HG03135 (cell line): ENCODE measurements at regions not wholly inside any gene's neighbourhood (a gene's known extent, or its start where the extent isn't known, plus 50 kb on each side); places are given as distances from the start of the nearest gene placed in this dataset.
"Not testable (repeated sequence)": the region's sequence is repeated elsewhere in the genome, so short reads cannot be mapped to it uniquely, and the experiment has no call there.

ENCODE experiments used
- ATAC-seq: cut with Tn5 transposase; IDR thresholded peaks from one replicate; pipeline ENCODE4 v1.9.1; 2021; ENCODE audit warnings: mild to moderate bottlenecking, moderate library complexity; ENCODE audit not compliant: unreplicated experiment

DNA sequence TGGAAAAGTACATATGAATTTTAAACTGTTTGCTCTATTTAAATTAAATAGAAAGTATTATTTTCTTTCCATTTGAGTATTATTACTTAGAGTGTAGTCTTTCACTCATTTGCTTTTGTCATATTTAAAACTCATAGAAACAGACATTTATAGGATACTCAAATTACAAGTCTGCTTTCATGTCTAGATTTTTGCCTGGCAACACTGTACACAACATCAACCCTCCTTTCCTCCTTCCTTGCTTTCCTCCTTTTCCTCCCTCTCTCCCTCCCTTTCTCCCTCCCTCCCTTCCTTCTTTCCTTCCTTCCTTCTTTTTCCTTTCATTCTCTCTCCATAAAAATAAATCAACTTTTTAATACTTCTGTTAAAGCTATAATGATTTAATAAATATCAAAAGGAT is 2361.2 kb downstream of the ARAP2 start:
- no peak for ATAC-seq

DNA sequence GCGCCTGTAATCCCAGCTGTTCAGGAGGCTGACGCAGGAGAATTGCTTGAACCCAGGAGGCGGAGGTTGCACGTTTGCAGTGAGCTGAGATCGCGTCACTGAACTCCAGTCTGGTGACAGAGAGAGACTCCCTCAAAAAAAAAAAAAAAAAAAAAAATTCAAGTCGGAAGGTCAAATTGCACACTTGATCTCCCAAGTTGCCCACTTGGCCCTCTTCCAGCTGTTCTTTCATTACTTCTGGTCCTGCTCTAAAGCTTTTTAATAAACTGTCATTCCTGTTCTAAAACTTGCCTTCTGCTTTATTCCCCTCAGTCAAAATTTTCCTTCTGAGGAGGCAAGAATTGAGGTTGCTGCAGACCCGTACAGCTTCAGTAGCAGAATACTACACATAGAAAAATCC is 2358.0 kb downstream of the ARAP2 start:
- ATAC-seq = no peak

DNA sequence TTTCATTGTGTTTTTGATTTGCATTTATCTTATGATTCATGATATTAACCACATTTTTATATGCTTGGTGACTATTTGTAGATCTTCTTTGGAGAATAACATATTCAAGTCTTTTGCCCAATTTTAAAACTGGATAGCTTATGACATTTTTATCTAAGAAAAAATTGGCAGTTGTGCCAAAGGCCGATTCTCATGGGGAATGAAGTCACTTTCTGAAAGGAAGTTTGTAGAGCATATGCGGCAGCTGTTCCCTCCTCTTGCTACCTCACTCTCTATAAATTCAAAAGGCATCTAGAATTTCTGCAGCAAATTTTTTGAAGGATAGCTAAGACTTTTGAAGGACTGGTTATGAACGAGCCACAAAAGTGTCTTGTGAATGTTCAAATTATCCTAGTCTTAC is 2353.5 kb downstream of the ARAP2 start:
- no peak for ATAC-seq

DNA sequence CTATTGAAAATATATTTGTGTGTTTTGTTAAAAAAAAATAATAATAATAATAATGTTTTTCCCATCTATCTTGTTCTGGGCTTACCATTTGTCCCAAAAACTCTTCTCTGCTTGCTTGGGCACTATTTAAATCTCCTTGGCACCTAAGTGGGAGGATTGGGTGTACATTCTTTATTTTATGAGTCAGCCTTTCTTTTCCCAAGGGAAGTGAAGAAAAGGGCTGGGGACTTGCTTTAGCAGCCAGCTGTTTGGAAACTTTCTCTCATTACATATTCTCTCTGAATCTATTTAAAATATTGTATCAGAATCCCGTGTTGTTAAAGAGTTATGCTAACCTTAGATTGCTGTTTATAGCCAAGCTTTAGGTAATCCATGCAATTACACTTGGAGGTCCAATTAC is 2332.4 kb downstream of the ARAP2 start:
- ATAC-seq = no peak

DNA sequence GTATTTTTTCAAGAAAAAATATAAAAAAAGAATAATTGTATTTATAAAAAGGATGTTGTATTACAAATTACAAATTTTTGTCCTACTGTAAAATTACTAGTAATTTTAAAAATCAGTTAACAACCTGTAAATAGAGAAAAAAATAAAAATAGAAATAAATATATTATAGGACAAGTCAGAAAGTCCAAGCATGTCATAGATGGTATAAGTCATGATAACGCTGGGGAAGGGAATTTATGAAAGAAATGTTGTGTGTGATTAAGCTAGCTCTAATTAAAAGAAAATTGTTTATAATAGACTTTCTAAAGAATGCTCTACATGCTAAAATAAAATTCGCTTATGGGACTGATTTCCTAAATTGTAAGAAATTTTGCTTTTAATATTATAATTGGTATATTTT is 2329.9 kb downstream of the ARAP2 start:
- no peak for ATAC-seq

DNA sequence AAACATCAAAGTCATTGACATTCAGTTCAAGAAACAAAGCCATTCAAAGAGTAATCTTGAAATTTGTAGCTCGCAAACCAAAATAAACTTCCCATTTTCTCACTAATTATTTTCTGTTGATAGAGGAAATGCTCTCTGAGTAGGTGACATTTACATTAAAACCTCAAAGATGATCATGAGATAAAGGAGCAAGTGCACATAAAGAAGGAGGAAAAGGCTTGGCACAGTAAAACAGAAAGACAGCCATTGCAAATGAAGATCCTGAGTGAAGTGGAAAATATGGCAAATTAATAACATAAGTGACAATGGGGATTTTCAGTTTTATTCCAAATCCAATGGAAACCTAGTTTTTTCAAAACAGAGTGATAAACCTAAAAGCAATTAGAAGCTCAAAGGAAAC is 2320.8 kb downstream of the ARAP2 start:
- no peak for ATAC-seq

DNA sequence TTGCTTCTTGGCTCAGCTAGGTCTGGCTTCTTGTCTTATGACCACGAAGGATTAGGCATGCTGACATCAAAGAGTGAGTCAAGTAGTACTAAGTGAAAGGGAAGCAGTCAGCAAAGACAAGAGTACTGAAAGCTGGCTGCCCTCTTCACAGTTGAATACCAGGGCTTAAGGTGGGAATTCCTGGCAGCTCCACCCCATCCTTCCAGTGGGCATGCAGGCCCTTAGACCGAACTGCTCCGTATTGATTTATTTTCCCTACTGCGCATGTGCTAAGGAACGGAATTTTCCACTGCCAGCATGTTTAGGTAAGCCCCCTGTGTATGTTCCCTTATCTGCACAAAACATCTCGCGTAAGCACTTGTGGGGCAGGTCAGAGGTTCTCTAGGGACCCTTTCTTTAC is 2320.1 kb downstream of the ARAP2 start:
- no peak for ATAC-seq

DNA sequence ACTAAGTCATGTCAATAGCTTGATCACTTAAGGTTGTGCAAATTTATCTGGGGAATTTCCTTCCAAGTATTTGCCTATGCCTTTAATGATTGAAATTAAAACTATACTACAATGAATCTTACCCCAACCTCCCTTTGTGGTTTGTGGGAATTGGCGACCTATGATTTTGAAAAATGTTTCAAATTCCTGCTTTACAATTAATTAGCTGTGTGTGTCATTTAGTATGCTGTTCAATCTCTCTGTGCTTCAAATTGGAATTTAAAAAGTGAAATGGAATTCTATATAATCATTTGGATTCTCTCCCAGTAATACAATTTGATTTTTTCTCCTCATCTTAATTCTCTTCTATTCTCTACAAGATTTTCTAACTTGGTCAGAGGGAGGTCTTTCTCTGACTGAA is 2319.5 kb downstream of the ARAP2 start:
- no peak for ATAC-seq

DNA sequence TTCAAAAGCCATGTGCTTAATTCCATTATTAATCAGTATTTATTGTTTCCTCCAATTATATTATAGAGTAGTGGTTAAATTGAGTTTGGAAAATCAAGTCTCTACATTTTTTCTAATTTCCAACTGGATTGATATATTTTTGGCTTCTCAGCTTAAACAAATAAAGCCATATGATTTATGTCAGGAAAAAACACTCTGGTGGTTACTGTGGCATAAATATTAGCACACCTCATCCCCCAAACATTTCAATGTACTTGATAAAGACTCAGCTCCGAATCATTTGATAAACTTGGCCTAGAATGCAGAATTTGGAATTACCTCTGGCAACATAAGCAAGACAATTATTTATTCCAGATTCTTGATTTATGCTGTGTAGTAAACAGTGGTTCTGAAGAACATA is 2313.8 kb downstream of the ARAP2 start:
- no peak for ATAC-seq

DNA sequence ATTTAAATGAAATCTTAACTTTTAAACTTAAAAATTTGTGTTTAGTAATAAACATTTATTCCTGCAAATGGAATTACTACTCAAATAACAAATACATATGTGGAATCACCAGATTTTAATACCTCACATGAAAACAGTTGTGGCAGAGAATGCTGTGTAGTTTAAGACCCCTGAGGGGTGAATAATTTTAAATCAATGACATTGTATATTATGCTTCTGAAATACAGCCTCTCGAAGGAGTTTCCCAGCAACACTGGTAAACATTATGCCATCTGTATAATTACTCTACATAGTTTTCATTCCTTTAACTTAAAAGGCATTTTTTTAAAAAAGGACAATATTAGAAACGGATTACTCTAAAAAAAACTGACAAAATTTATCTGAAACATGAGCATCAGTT is 2313.3 kb downstream of the ARAP2 start:
- ATAC-seq = no peak

DNA sequence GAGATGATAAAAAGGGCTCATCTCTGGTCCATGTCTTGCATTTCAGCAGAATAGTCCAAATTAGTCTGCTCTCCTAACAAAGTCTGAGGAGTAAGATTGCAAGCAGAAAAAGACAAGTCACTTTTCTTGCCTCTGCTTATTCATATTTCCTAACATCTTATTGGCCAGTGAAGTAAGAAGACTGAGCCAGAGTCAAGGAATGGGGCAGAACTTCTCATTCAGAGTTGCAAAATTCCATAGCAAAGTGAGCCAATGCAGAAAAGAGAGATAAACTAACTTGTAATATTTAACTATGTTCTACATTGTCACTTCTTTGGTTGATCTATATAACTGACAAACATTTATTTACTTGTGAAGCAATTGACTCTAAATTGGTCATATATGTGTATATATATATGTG is 2304.0 kb downstream of the ARAP2 start:
- no peak for ATAC-seq

DNA sequence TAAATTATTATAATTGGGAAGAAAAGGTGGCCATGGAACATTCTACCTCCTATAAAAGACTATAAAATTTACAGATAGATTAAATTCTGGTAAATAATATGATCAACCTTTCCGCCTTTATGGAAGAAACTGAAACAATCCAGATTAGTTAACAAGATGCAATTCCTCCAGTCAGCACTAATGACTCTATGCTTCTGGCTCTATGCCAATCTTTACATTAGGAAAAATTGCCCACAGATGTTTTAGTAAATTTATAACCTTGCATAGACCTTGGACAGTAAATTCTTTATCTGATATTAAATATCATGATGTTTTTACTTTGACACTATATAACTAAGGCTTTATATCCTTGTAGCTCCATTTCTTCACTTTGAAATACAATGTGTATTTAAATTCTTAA is 2302.5 kb downstream of the ARAP2 start:
- ATAC-seq = no peak

DNA sequence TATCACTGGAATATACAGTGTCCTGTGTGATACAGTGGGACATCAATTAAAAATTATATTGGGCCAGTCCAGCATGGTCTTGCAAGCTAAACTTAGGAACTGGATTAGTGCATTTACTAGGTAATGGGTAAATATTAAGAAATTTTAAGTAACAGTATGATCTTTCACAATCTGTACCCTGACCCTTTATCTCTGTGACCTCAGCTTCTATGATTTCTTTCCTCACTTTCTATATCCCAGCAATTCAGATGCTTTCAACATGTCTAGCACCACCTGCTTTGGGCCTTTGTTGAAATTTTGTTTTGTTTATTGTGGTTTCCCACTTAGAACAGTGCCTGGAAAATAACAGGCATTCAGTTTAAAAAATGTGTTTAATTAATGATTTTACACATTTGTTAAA is 2295.4 kb downstream of the ARAP2 start:
- ATAC-seq = no peak

DNA sequence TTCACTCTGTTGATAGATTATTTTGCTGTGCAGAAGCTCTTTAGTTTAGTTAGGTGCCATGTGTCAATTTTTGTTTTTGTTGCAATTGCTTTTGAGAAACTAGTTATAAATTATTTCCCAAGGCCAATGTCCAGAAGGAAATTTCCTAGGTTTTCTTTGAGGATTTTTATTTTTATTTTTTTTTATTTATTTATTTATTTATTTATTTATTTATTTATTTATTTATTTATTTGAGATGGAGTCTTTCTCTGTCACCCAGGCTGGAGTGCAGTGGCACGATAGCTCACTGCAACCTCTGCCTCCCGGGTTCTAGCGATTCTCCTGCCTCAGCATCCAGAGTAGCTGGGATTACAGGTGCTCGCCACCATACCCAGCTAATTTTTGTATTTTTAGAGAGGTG is 2290.5 kb downstream of the ARAP2 start:
- not testable (repeated sequence) for ATAC-seq

DNA sequence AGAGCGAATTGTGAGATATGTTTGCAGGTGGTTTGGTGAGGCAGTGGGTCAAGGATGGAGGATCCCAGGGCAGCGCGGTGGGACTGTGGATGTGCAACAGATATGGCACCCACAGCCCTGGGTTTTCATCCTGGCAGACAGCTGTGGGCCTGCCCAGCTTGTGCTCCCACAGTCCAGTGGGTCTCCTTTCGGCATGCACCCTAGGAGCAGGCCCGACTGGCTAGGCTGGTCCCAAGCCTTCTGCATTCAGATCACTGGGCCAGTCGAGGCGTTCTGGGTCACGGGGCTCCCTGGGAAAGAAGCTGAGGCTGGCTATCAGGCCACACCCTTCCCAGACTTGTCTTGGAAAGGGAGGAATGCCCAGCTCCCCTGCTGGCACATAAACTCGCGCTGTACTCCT is 2289.6 kb downstream of the ARAP2 start:
- no peak for ATAC-seq

DNA sequence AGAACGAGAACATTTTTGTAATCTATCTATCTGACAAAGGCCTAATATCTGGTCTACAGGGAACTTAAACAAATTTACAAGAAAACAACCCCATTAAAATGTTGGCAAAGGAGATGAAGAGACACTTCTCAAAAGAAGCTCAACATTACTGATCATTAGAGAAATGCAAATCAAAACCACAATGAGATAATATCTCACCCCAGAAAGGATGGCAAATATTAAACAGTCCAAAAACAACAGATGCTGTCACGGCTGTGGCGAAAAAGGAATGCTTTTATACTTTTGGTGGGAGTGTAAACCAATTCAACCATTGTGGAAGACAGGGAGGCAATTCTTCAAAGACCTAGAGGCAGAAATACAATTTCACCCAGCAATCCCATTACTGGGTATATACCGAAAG is 2284.8 kb downstream of the ARAP2 start:
- ATAC-seq = no peak

DNA sequence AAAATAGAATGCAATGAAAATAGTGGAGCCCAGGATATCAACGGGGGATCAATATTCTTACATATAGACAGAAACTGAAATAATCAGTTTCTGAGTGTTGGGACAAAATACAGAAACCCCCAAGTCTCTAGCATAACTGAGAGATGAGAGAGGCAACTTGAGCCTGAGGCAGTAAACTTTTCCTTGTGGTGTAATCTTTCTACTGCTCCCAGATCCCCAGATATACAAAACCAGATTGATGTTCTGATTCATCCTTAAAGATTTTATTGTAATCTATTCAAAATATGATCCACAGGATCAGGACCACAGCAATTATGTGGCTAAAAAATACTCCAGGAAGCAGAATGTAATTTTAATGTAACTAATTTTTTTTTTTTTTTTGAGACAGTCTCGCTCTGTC is 2282.6 kb downstream of the ARAP2 start:
- no peak for ATAC-seq

DNA sequence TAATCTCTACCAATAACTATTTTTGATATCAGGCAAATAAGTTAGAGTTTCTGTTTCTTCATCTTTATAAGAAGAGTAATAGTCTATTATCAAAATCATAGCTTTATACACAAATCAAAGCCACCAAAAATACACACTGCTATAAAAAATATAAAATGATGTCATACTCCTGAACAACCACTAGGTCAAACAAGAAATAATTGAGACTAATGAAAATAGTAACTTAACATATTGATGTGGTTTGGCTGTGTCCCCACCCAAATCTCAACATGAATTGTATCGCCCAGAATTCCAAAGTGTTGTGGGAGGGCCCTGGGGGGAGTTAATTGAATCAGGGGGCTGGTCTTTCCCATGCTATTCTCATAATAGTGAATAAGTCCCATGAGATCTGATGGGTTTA is 2277.5 kb downstream of the ARAP2 start:
- ATAC-seq = no peak

DNA sequence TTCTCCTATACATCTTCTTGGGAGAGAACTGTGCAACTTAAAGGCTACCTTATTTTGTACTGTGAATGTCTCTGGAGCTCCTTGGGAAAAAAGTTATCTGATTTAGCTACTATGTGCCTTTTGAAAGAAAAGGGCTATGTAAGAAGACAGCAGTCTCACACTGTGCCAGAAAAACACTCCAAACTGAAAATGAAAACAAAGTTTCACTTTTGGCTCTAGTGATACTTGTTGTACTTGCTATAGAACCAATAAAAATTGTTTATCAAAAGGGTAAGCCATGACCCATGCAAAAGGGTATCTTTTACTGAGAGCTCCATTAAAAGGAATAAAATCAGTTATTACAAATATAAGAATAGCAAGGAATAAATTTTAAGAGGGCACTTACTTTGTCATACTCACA is 2270.0 kb downstream of the ARAP2 start:
- no peak for ATAC-seq

DNA sequence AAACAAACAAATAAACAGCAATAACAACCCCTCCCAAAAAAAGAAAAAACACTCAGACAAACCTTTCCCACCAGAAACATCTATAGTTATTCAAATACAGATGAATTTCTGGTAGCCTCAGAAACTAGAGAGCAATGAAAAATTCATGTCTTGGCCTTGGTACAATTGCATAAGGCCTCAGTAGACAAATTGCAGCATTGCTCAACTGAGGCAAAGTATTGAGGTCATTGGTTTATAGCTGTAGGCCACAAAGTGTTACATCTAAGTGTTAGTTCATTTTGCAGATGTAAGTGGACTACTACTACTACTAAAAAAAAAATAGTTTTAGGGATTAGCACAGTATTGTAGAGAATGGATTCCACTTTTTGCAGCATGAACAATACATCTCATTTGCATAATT is 2268.3 kb downstream of the ARAP2 start:
- ATAC-seq = no peak

DNA sequence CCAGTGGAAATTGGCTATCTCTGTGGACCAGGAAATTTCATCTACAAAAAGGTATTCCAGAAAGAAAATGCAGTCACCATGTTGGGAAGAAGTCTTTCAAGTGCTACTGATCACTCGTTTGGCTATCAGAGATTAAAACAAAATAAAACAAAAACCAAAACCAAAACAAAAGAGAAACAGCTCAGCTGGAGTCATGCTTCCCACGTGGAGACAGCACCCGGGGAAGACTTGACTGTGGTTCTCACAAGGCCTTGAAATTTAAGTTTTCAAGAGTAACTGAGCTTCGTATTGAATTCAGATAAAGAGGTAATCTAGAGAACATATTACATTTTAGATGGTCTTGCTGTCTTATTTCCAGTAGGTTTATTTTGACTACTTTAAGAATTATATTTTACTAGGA is 2264.5 kb downstream of the ARAP2 start:
- not testable (repeated sequence) for ATAC-seq

DNA sequence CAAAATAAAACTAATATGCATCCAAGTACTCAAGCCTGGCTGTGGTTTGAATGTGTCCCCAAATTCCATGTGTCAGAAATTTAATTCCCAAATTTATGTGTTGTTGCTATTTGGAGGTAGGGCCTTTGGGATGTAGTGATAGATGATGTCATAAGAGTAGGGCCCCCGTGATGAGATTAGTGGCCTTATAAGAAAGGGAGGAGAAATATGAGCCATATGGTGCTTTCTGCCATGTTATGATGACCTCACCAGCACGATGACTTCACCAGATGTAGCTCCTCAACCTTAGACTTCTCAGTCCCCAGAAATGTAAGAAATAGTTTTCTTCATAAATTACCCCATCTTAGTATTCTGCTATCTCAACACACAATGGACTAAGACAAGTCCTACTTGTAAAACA is 2264.0 kb downstream of the ARAP2 start:
- ATAC-seq = no peak

DNA sequence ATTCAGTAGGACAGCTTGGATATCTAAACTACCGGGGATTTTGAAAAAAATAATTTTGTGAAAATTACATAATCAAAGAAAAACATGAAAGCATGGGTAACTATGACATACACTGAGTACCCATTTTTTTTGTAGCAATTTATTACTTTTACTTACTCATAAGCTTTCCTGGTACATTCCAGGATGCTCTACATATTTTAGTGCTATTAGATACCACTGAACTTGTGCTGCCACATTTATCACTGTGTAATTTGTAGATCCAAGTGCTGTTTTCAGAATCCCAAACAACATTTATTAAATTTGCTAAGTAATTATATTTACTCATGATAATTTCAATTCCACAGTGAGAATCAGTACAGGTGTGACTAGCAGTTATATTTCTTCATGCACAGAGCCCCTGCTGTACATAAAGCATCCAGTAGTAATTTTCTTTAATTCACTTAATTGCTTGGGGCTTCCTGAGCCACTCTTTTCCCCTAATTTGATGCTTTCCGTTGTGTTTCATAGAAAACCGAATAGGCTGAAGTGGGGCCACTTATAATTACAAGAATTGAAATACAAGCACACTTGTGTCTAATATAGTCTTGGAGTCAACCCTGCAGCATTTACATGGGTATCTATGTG is 2254.4 kb downstream of the ARAP2 start:
- no peak for ATAC-seq
